Stimulated activated CD4-positive, alpha-beta T cell treated with anti-CD3 and anti-CD28 coated beads, Interleukin-4, amount 100 ng/mL, for 1 hour (primary cell): ENCODE measurements at regions not wholly inside any gene's neighbourhood (a gene's known extent, or its start where the extent isn't known, plus 50 kb on each side); places are given as distances from the start of the nearest gene placed in this dataset.
"Not testable (repeated sequence)": the region's sequence is repeated elsewhere in the genome, so short reads cannot be mapped to it uniquely, and the experiment has no call there.

ENCODE experiments used
- DNase-seq: peaks from one replicate; pipeline ENCODE4 v3.0.0-alpha.2; 2020

GRCh38 chr10:28127881-28128280 is 129.0 kb upstream of the ODAD2 start:
- no peak for DNase-seq

- DNase-seq: no peak
These were observed 126.8 kb upstream of the ODAD2 start for GRCh38 chr10:28125701-28126100.

GRCh38 chr10:28120795-28121194 is 121.9 kb upstream of the ODAD2 start:
- DNase-seq: no peak

GRCh38 chr10:28120043-28120749 is 121.3 kb upstream of the ODAD2 start:
- no peak for DNase-seq

- no peak for DNase-seq
These were observed 120.2 kb upstream of the ODAD2 start for GRCh38 chr10:28118985-28119628.

- DNase-seq: no peak
These were observed 114.3 kb upstream of the ODAD2 start for GRCh38 chr10:28113202-28113601.

- DNase-seq: no peak
These were observed 112.8 kb upstream of the ODAD2 start for GRCh38 chr10:28111712-28112111.

GRCh38 chr10:28105561-28105960 is 106.7 kb upstream of the ODAD2 start:
- no peak for DNase-seq

GRCh38 chr10:28097633-28098032 is 98.8 kb upstream of the ODAD2 start:
- DNase-seq: no peak

- DNase-seq: no peak
These were observed 97.0 kb upstream of the ODAD2 start for GRCh38 chr10:28095791-28096378.

- no peak for DNase-seq
These were observed 95.2 kb upstream of the ODAD2 start for GRCh38 chr10:28094121-28094520.

- no peak for DNase-seq
These were observed 93.0 kb upstream of the ODAD2 start for GRCh38 chr10:28091913-28092312.

GRCh38 chr10:28090506-28090905 is 91.6 kb upstream of the ODAD2 start:
- DNase-seq: no peak

- no peak for DNase-seq
These were observed 90.6 kb upstream of the ODAD2 start for GRCh38 chr10:28089467-28089866.

- DNase-seq: no peak
These were observed 88.9 kb upstream of the ODAD2 start for GRCh38 chr10:28087661-28088351.

- DNase-seq: not testable (repeated sequence)
These were observed 86.9 kb upstream of the ODAD2 start for GRCh38 chr10:28085760-28086159.

- no peak for DNase-seq
These were observed 84.0 kb upstream of the ODAD2 start for GRCh38 chr10:28082885-28083284.

- no peak for DNase-seq
These were observed 83.4 kb upstream of the ODAD2 start for GRCh38 chr10:28082316-28082715.

- no peak for DNase-seq
These were observed 79.0 kb upstream of the ODAD2 start for GRCh38 chr10:28077889-28078288.

- no peak for DNase-seq
These were observed 76.5 kb upstream of the ODAD2 start for GRCh38 chr10:28075424-28075823.

GRCh38 chr10:28072573-28072972 is 73.7 kb upstream of the ODAD2 start:
- no peak for DNase-seq

- no peak for DNase-seq
These were observed 61.2 kb upstream of the ODAD2 start for GRCh38 chr10:28060031-28060607.

GRCh38 chr10:28058746-28059145 is 59.9 kb upstream of the ODAD2 start:
- no peak for DNase-seq
